ENCODE measurements at regions not wholly inside any gene's neighbourhood (a gene's known extent, or its start where the extent isn't known, plus 50 kb on each side); places are given as distances from the start of the nearest gene placed in this dataset.

GRCh38 chr1:221356693-221357092, 385.2 kb downstream of the DUSP10 start:
- H3K4me1 ChIP-seq: no peaks in the 10 kb centered on the region
- no peak overlapping the region for H3K27ac ChIP-seq
- TF ChIP-seq CTCF (IDR thresholded peaks at IDR 0.05): no peak
- no peak for DNase-seq (ENCODE audit: low spot score)
- no peak overlapping the region for H3K4me3 ChIP-seq
- no peaks in the 10 kb centered on the region for H3K27me3 ChIP-seq
- H3K36me3 ChIP-seq: no peaks in the 10 kb centered on the region
- no peaks in the 10 kb centered on the region for H3K9me3 ChIP-seq

GRCh38 chr1:221363039-221363438, 378.9 kb downstream of the DUSP10 start:
- H3K27me3 ChIP-seq: no peaks in the 10 kb centered on the region
- H3K4me1 ChIP-seq: no peaks in the 10 kb centered on the region
- TF ChIP-seq CTCF (IDR thresholded peaks at IDR 0.05): no peak
- H3K36me3 ChIP-seq: no peaks in the 10 kb centered on the region
- no peak overlapping the region for H3K27ac ChIP-seq
- H3K4me3 ChIP-seq: no peak overlapping the region
- peaks cover 0 to 3% of the 10 kb centered on the region in 2 donors for H3K9me3 ChIP-seq
- no peak for DNase-seq (ENCODE audit: low spot score)

- Histone ChIP-seq H3K36me3 (no peaks in the 10 kb centered on the region), H3K27ac (no peak overlapping the region), H3K4me3 (no peak overlapping the region), H3K4me1 (no peaks in the 10 kb centered on the region), H3K27me3 (no peaks in the 10 kb centered on the region), H3K9me3 (peaks cover 0 to 9% of the 10 kb centered on the region in 2 donors)
- TF ChIP-seq CTCF (IDR thresholded peaks at IDR 0.05): no peak
- DNase-seq (ENCODE audit: low spot score): no peak
Observed at GRCh38 chr1:221366495-221367110, 375.3 kb downstream of the DUSP10 start.

GRCh38 chr1:221371705-221372104, 370.2 kb downstream of the DUSP10 start:
- no peak overlapping the region for H3K4me3 ChIP-seq
- peaks cover 0 to 9% of the 10 kb centered on the region in 2 donors for H3K9me3 ChIP-seq
- H3K4me1 ChIP-seq: no peaks in the 10 kb centered on the region
- no peak for TF ChIP-seq CTCF (IDR thresholded peaks at IDR 0.05)
- no peaks in the 10 kb centered on the region for H3K36me3 ChIP-seq
- no peak for DNase-seq (ENCODE audit: low spot score)
- H3K27me3 ChIP-seq: no peaks in the 10 kb centered on the region
- H3K27ac ChIP-seq: no peak overlapping the region

DNA sequence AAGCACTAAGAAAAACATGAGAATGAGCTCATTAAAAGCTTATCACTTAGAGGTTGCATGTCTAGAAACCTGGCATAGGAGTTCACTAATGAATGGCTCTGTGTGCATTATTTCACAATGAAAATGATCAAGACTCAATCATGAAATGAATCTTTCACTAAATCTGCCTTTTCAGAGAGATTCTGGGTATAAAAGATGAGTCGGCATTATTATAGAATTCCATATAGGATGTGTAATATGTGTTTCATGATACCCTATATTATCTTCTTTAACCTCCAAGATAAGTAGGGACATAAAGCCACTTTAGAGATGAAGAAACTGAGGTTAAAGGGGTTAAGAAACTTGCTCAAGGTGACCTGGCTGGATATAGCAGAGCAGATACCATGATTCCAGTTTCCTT, 368.1 kb downstream of the DUSP10 start:
- no peak for TF ChIP-seq CTCF (IDR thresholded peaks at IDR 0.05)

DNA sequence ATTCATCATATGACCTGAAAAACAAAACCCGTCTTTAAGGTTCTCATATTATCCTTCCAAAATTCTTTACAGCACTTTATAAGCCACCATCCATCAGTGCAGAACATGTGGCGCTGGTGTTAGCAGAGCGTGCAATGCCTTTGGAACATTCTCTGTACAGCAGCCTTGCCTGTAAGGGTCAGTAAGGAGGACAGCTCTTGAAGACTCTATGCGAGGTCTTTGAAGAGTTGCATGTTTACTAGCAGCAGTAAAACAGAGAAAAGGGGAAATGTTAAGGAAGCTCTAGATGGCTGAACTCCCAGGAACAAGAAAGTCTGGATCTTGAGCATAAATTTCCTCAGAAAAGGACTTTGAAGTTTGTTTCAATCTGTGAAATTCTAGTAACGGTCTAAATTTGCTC, 365.6 kb downstream of the DUSP10 start:
- TF ChIP-seq CTCF (IDR thresholded peaks at IDR 0.05): no peak

More for the DNA sequence above, 368.1 kb downstream of the DUSP10 start:
- Histone ChIP-seq H3K9me3 (no peaks in the 10 kb centered on the region), H3K27me3 (no peaks in the 10 kb centered on the region), H3K36me3 (no peaks in the 10 kb centered on the region), H3K4me3 (no peak overlapping the region), H3K4me1 (no peaks in the 10 kb centered on the region), H3K27ac (no peak overlapping the region)
- DNase-seq (ENCODE audit: low spot score): no peak

More for the DNA sequence above, 365.6 kb downstream of the DUSP10 start:
- Histone ChIP-seq H3K4me3 (no peak overlapping the region), H3K27ac (no peak overlapping the region), H3K4me1 (no peaks in the 10 kb centered on the region), H3K27me3 (no peaks in the 10 kb centered on the region), H3K9me3 (no peaks in the 10 kb centered on the region), H3K36me3 (no peaks in the 10 kb centered on the region)
- no peak for DNase-seq (ENCODE audit: low spot score)
